ENCODE measurements at regions not wholly inside any gene's neighbourhood (a gene's known extent, or its start where the extent isn't known, plus 50 kb on each side); places are given as distances from the start of the nearest gene placed in this dataset.

- Histone ChIP-seq H3K27me3 (ENCODE audit: control insufficient read depth in 2 of 2, insufficient read depth in 2 of 2, low read length in 2 of 2) (no peaks in the 10 kb centered on the region), H3K27ac (ENCODE audit: low read depth in 1 of 2, low read length in 2 of 2) (peak overlapping the region; percentile 46 to 79), H3K4me1 (ENCODE audit: control insufficient read depth in 1 of 2, insufficient read depth in 2 of 2, low read length in 2 of 2) (peaks cover 23 to 37% of the 10 kb centered on the region in 2 donors), H3K79me2 (ENCODE audit: insufficient read depth, low read length) (no peaks in the 10 kb centered on the region), H3K4me3 (replicated peaks in 1 of 3; ENCODE audit: low read depth in 2 of 3, low read length in 3 of 3) (no peak overlapping the region), H4K20me1 (ENCODE audit: insufficient read depth, low read length) (no peaks in the 10 kb centered on the region), H2AFZ (ENCODE audit: insufficient read depth, low read depth, low read length, poor library complexity, severe bottlenecking) (no peak overlapping the region), H3K9ac (ENCODE audit: insufficient read depth, low read length, poor library complexity, severe bottlenecking) (no peak overlapping the region), H3K36me3 (replicated peaks in 1 of 2; ENCODE audit: control insufficient read depth in 1 of 2, insufficient read depth in 2 of 2, low read length in 2 of 2) (no peaks in the 10 kb centered on the region), H3K4me2 (replicated peaks; ENCODE audit: extremely low read depth, low read length, poor library complexity, severe bottlenecking) (peak overlapping the region; percentile 13), H3K9me3 (replicated peaks in 1 of 2; ENCODE audit: control insufficient read depth in 1 of 2, insufficient read depth in 1 of 2, low read length in 2 of 2) (no peaks in the 10 kb centered on the region)
- peaks cover 0 to 2% (median 0%) of the 10 kb centered on the region in 7 donors for H3K9me3 Mint-ChIP-seq
- peak; percentile 92 to 96 (median 95) for DNase-seq
- no peak for TF ChIP-seq CTCF (IDR thresholded peaks at IDR 0.05)
- peak overlapping the region; percentile 70 to 95 (median 93) for H3K27ac Mint-ChIP-seq
- peak overlapping the region in 1 of 2 donors; percentile 55 for H3K4me3 Mint-ChIP-seq
- intact Hi-C loops (cut with micrococcal nuclease): loop anchor here in 1 of 2 donors (2.0 to 10.0 kb wide), 3 partner anchors 49 to 115 kb away; partner anchors contain the start of genes TTC19 and ZSWIM7
- 63% methylated on average over 8 of the region's 8 CpGs for WGBS (ENCODE audit: insufficient coverage)
- no peaks in the 10 kb centered on the region for H3K36me3 Mint-ChIP-seq
- H3K27me3 Mint-ChIP-seq (ENCODE audit: low read depth in 3 of 3): peaks cover 0 to 4% (median 3%) of the 10 kb centered on the region in 3 donors
- H3K4me1 Mint-ChIP-seq: peaks cover 46% of the 10 kb centered on the region
These were observed 61.3 kb upstream of the ADORA2B start for GRCh38 chr17:15883617-15884111.

- Histone ChIP-seq H4K20me1 (ENCODE audit: insufficient read depth, low read length) (no peaks in the 10 kb centered on the region), H2AFZ (ENCODE audit: insufficient read depth, low read depth, low read length, poor library complexity, severe bottlenecking) (no peak overlapping the region), H3K27me3 (ENCODE audit: control insufficient read depth in 2 of 2, insufficient read depth in 2 of 2, low read length in 2 of 2) (no peaks in the 10 kb centered on the region), H3K4me1 (ENCODE audit: control insufficient read depth in 1 of 2, insufficient read depth in 2 of 2, low read length in 2 of 2) (peaks cover 24 to 42% of the 10 kb centered on the region in 2 donors), H3K9ac (ENCODE audit: insufficient read depth, low read length, poor library complexity, severe bottlenecking) (no peak overlapping the region), H3K27ac (ENCODE audit: low read depth in 1 of 2, low read length in 2 of 2) (no peak overlapping the region), H3K4me3 (replicated peaks in 1 of 3; ENCODE audit: low read depth in 2 of 3, low read length in 3 of 3) (no peak overlapping the region), H3K9me3 (replicated peaks in 1 of 2; ENCODE audit: control insufficient read depth in 1 of 2, insufficient read depth in 1 of 2, low read length in 2 of 2) (no peaks in the 10 kb centered on the region), H3K36me3 (replicated peaks in 1 of 2; ENCODE audit: control insufficient read depth in 1 of 2, insufficient read depth in 2 of 2, low read length in 2 of 2) (no peaks in the 10 kb centered on the region), H3K79me2 (ENCODE audit: insufficient read depth, low read length) (no peaks in the 10 kb centered on the region), H3K4me2 (replicated peaks; ENCODE audit: extremely low read depth, low read length, poor library complexity, severe bottlenecking) (no peak overlapping the region)
- H3K4me3 Mint-ChIP-seq: no peak overlapping the region
- H3K4me1 Mint-ChIP-seq: peaks cover 47% of the 10 kb centered on the region
- no CpG with 5 or more reads among the region's 4 CpGs for WGBS (ENCODE audit: insufficient coverage)
- H3K9me3 Mint-ChIP-seq: peaks cover 0 to 2% (median 0%) of the 10 kb centered on the region in 7 donors
- H3K27ac Mint-ChIP-seq: peak overlapping the region in 5 of 7 donors; percentile 55 to 94 (median 70)
- no peak for DNase-seq
- peaks cover 0 to 4% (median 3%) of the 10 kb centered on the region in 3 donors for H3K27me3 Mint-ChIP-seq (ENCODE audit: low read depth in 3 of 3)
- intact Hi-C loops (cut with micrococcal nuclease): loop anchor here (2.0 to 10.0 kb wide), 4 partner anchors 43 to 114 kb away; partner anchors contain the start of genes TTC19 (in 1 of the 2) and ZSWIM7 (in 1 of the 2)
- no peaks in the 10 kb centered on the region for H3K36me3 Mint-ChIP-seq
- no peak for TF ChIP-seq CTCF (IDR thresholded peaks at IDR 0.05)
These were observed 60.2 kb upstream of the ADORA2B start for GRCh38 chr17:15884731-15885130.
